OCI-LY7 (cell line): ENCODE measurements at regions not wholly inside any gene's neighbourhood (a gene's known extent, or its start where the extent isn't known, plus 50 kb on each side); places are given as distances from the start of the nearest gene placed in this dataset.

ENCODE experiments used
- CTCF ChIP-seq: fragments of 200-600 bp; sonication (generic); conservative IDR thresholded peaks from 2 replicates; pipeline ENCODE4 v1.5.1; 2014; ENCODE audit warnings: mild to moderate bottlenecking, antibody characterized with exemption, low read length, moderate library complexity, mixed read lengths
- EZH2phosphoT487 ChIP-seq: fragments of 200-600 bp; sonication (generic); IDR thresholded peaks from 2 replicates; pipeline ENCODE4 v1.6.1; 2018; ENCODE audit warnings: low read depth, borderline replicate concordance, mild to moderate bottlenecking, mixed run types, antibody characterized with exemption, low read length, moderate library complexity, mixed read lengths

DNA sequence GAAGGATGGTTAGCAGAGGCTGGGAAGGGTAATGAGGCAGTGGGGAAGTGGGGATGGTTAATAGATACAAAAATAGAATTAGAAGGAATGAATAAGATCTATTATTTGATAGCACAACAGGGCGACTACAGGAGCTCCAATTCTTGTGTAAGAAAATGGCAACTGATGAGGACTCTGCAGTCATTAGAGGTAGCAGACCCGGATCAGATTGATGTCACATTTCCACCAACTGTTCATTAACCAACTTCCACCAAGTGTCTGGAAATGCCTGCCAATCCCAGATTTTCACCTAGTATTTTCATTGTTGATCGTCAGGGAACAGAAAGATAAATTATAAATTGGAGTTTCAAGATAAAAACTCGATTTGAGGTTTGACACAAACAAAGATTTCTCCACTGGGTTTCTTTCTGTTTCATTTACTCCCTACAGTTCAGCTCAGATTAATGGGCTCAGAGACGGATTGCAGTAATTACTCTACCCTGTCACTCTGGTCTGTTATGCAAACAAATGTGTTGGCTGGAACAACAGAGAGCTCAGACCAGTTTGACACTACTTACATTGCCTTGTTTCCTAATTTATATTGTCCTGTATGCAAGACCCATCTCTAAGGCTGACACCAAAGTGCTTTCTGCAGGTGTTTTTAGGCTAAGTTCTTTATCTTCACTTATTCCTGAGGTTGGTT, 909.2 kb upstream of the PRKX start:
- TF ChIP-seq CTCF (no peak), EZH2phosphoT487 (no peak)
